Brain microvascular endothelial cell (primary cell): ENCODE measurements at regions not wholly inside any gene's neighbourhood (a gene's known extent, or its start where the extent isn't known, plus 50 kb on each side); places are given as distances from the start of the nearest gene placed in this dataset.
"Not testable (repeated sequence)": the region's sequence is repeated elsewhere in the genome, so short reads cannot be mapped to it uniquely, and the experiment has no call there.

Experiments
- DNase-seq: peaks from one replicate; pipeline ENCODE4 v3.0.0-alpha.2; 2020
- H3K27ac ChIP-seq: fragments of 250-450 bp; sonication (Bioruptor Pico); 2 replicates; pipeline ENCODE4 v1.5.1; 2020; ENCODE audit warnings: mild to moderate bottlenecking, moderate library complexity
- H3K27me3 ChIP-seq: fragments of 250-450 bp; sonication (Bioruptor Pico); replicated peaks from 2 replicates; pipeline ENCODE4 v1.5.1; 2020; ENCODE audit warnings: mild to moderate bottlenecking
- H3K36me3 ChIP-seq: fragments of 250-450 bp; sonication (Bioruptor Pico); replicated peaks from 2 replicates; pipeline ENCODE4 v1.5.1; 2020; ENCODE audit warnings: mild to moderate bottlenecking
- H3K4me3 ChIP-seq: 2 replicates; pipeline ENCODE4 v1.5.1; 2011; ENCODE audit warnings: low read depth, mild to moderate bottlenecking, control low read depth, low read length, moderate library complexity
- CTCF ChIP-seq: IDR thresholded peaks from 2 replicates; pipeline ENCODE4 v1.5.1; 2011; ENCODE audit warnings: low read depth, mild to moderate bottlenecking, moderate library complexity, low read length, control low read depth, inconsistent platforms; ENCODE audit errors: missing control alignments
- in situ Hi-C: cut with HindIII; loops from 2 replicates; pipeline ENCODE4 v1.10.0; 2017; ENCODE audit warnings: low sequenced_read_pairs, low pct_ligation_motif_present

- H3K27ac ChIP-seq, H3K36me3 ChIP-seq, in situ Hi-C loops, DNase-seq, H3K4me3 ChIP-seq, H3K27me3 ChIP-seq: not testable (repeated sequence)
Measured at GRCh38 chr2:179385756-179386155, 121.1 kb upstream of the SESTD1 start.

- in situ Hi-C loops, result no loop called here
- Histone ChIP-seq H3K4me3 (no peak overlapping the region), H3K27ac (no peak overlapping the region), H3K27me3 (no peaks in the 10 kb centered on the region), H3K36me3 (no peaks in the 10 kb centered on the region)
- no peak for DNase-seq
- no peak for TF ChIP-seq CTCF
Measured at GRCh38 chr2:179383975-179384374, 119.3 kb upstream of the SESTD1 start.

GRCh38 chr2:179377296-179377695 is 112.7 kb upstream of the SESTD1 start:
- H3K27ac ChIP-seq, result peak overlapping the region; percentile 17
- H3K36me3 ChIP-seq, result no peaks in the 10 kb centered on the region
- no peak for TF ChIP-seq CTCF
- peak; percentile 2 for DNase-seq
- no peak overlapping the region for H3K4me3 ChIP-seq
- in situ Hi-C loops, result no loop called here
- H3K27me3 ChIP-seq, result no peaks in the 10 kb centered on the region

GRCh38 chr2:179376881-179377280 is 112.2 kb upstream of the SESTD1 start:
- Histone ChIP-seq H3K27me3 (no peaks in the 10 kb centered on the region), H3K36me3 (no peaks in the 10 kb centered on the region), H3K27ac (peak overlapping the region; percentile 17), H3K4me3 (no peak overlapping the region)
- peak; percentile 25 for DNase-seq
- in situ Hi-C loops, result no loop called here
- no peak for TF ChIP-seq CTCF

GRCh38 chr2:179373816-179374215 is 109.2 kb upstream of the SESTD1 start:
- H3K36me3 ChIP-seq, result no peaks in the 10 kb centered on the region
- DNase-seq, result no peak
- H3K27me3 ChIP-seq, result no peaks in the 10 kb centered on the region
- no peak overlapping the region for H3K4me3 ChIP-seq
- no peak overlapping the region for H3K27ac ChIP-seq
- in situ Hi-C loops, result no loop called here
- TF ChIP-seq CTCF, result no peak

GRCh38 chr2:179365561-179365960 is 100.9 kb upstream of the SESTD1 start:
- DNase-seq, H3K36me3 ChIP-seq, H3K27me3 ChIP-seq, H3K27ac ChIP-seq, in situ Hi-C loops, H3K4me3 ChIP-seq: not testable (repeated sequence)

GRCh38 chr2:179355881-179356280 is 91.2 kb upstream of the SESTD1 start:
- H3K27ac ChIP-seq, result no peak overlapping the region
- DNase-seq, result no peak
- TF ChIP-seq CTCF, result no peak
- no peaks in the 10 kb centered on the region for H3K27me3 ChIP-seq
- no peaks in the 10 kb centered on the region for H3K36me3 ChIP-seq
- in situ Hi-C loops, result no loop called here
- H3K4me3 ChIP-seq, result no peak overlapping the region
